B cell (primary cell): ENCODE measurements at regions not wholly inside any gene's neighbourhood (a gene's known extent, or its start where the extent isn't known, plus 50 kb on each side); places are given as distances from the start of the nearest gene placed in this dataset.

ENCODE experiments used
- ATAC-seq: fragments of 200-7000 bp; cut with Tn5 transposase; one replicate; pipeline ENCODE4 v1.10.0; 2021; ENCODE audit warnings: low read depth, mild to moderate bottlenecking, moderate number of reproducible peaks, moderate library complexity
- CTCF ChIA-PET: fragments of 350-600 bp; sonication (Branson Sonifier 250); formaldehyde crosslinking; loops from one replicate; lab custom pipeline; 2021; ENCODE audit warnings: antibody characterized with exemption, inconsistent platforms; lab: Charles Lee
- POLR2A ChIA-PET: fragments of 350-600 bp; sonication (Branson Sonifier 250); formaldehyde crosslinking; loops from one replicate; lab custom pipeline; 2021; ENCODE audit warnings: antibody characterized with exemption; lab: Charles Lee
- DNase-seq: peaks from one replicate; pipeline ENCODE4 v3.0.0; 2013
- H2AFZ ChIP-seq: 2 replicates; pipeline ENCODE4 v1.6.1; 2012; ENCODE audit warnings: mild to moderate bottlenecking, low read depth, low read length; ENCODE audit not compliant: insufficient read depth, poor library complexity, severe bottlenecking
- H3K27ac ChIP-seq, 2 donors: 1 replicate in 1 of 2; 2 replicates in 1 of 2; pipeline ENCODE4 v1.5.1; 2012 to 2013; ENCODE audit warnings: low read length in 2 of 2, mild to moderate bottlenecking in 2 of 2, moderate library complexity in 1 of 2
- H3K27me3 ChIP-seq, 4 experiments: fragments of 200-600 bp in 1 of 4; sonication (generic) in 1 of 4; replicated peaks in 1 of 4; 1 replicate in 2 of 4; 2 replicates in 2 of 4; pipeline versions ENCODE4 v1.6.1 to v1.7.0; 2013 to 2016; ENCODE audit warnings: low read length in 3 of 4, mild to moderate bottlenecking in 2 of 4, mixed read lengths in 1 of 4, moderate library complexity in 1 of 4; ENCODE audit not compliant: insufficient read depth in 4 of 4, control insufficient read depth in 3 of 4; ENCODE audit errors: control extremely low read depth in 1 of 4
- H3K36me3 ChIP-seq, 2 experiments: replicated peaks in 1 of 2; 1 replicate in 1 of 2; 2 replicates in 1 of 2; pipeline versions ENCODE4 v1.6.1 to v1.7.1; 2013; ENCODE audit warnings: low read length in 1 of 2; ENCODE audit not compliant: insufficient read depth in 2 of 2, control insufficient read depth in 1 of 2; ENCODE audit errors: control extremely low read depth in 1 of 2, extremely low read depth in 1 of 2
- H3K4me1 ChIP-seq, 2 donors: fragments of 200-600 bp in 1 of 2; sonication (generic) in 1 of 2; 1 replicate in 1 of 2; 2 replicates in 1 of 2; pipeline versions ENCODE4 v1.5.1 to v1.6.1; 2013 to 2017; ENCODE audit warnings: low read length in 2 of 2; ENCODE audit not compliant: control insufficient read depth in 2 of 2, insufficient read depth in 2 of 2
- H3K4me2 ChIP-seq: replicated peaks from 2 replicates; pipeline ENCODE3; 2012; ENCODE audit warnings: mild to moderate bottlenecking, low read depth, low read length; ENCODE audit not compliant: poor library complexity, severe bottlenecking
- H3K4me3 ChIP-seq, 5 experiments: fragments of 200-600 bp in 1 of 5; sonication (generic) in 1 of 5; 1 replicate in 3 of 5; 2 replicates in 2 of 5; pipeline versions ENCODE4 v1.5.1 to v1.7.0; 2011 to 2016; ENCODE audit warnings: low read length in 4 of 5, mild to moderate bottlenecking in 4 of 5, low read depth in 2 of 5, control low read depth in 1 of 5, moderate library complexity in 1 of 5; ENCODE audit not compliant: insufficient read depth in 1 of 5; ENCODE audit errors: control extremely low read depth in 1 of 5, extremely low read depth in 1 of 5
- H3K79me2 ChIP-seq: fragments of 200-600 bp; sonication (generic); one replicate; pipeline ENCODE4 v1.6.0; 2016; ENCODE audit warnings: low read length; ENCODE audit not compliant: control insufficient read depth, insufficient read depth
- H3K9ac ChIP-seq: fragments of 200-600 bp; sonication (generic); 2 replicates; pipeline ENCODE4 v1.6.1; 2017; ENCODE audit warnings: mild to moderate bottlenecking, low read length, moderate library complexity
- H3K9me3 ChIP-seq, 3 donors: one replicate each; pipeline versions ENCODE4 v1.6.1 to v1.7.1; 2013; ENCODE audit warnings: low read length in 2 of 3; ENCODE audit not compliant: control insufficient read depth in 2 of 3, insufficient read depth in 1 of 3; ENCODE audit errors: control extremely low read depth in 1 of 3
- H4K20me1 ChIP-seq: 2 replicates; pipeline ENCODE4 v1.6.0; 2012; ENCODE audit warnings: mild to moderate bottlenecking, low read length; ENCODE audit not compliant: insufficient read depth, control insufficient read depth, poor library complexity, severe bottlenecking
- H3K27ac Mint-ChIP-seq: one replicate; pipeline ENCODE4 v1.8.0; 2021; ENCODE audit warnings: mixed read lengths
- H3K27me3 Mint-ChIP-seq: one replicate; pipeline ENCODE4 v1.8.0; 2021; ENCODE audit warnings: mixed read lengths
- H3K4me1 Mint-ChIP-seq: one replicate; pipeline ENCODE4 v1.8.0; 2021; ENCODE audit warnings: mixed read lengths
- H3K4me3 Mint-ChIP-seq: one replicate; pipeline ENCODE4 v1.8.0; 2021; ENCODE audit warnings: mixed read lengths
- H3K9me3 Mint-ChIP-seq: one replicate; pipeline ENCODE4 v1.8.0; 2022; ENCODE audit warnings: mixed read lengths; ENCODE audit not compliant: insufficient read depth
- EZH2 ChIP-seq: IDR thresholded peaks from 2 replicates; pipeline ENCODE4 v1.6.1; 2012; ENCODE audit warnings: borderline replicate concordance, low read depth, mild to moderate bottlenecking, moderate library complexity, low read length; ENCODE audit not compliant: insufficient read depth, poor library complexity, severe bottlenecking
- WGBS: methylation state at CpG from one replicate; pipeline ENCODE4 v1.1.5; 2013; ENCODE audit warnings: missing lambda C conversion rate; ENCODE audit not compliant: insufficient coverage; 5-methylcytosine and 5-hydroxymethylcytosine counted together
- intact Hi-C: fragments of 100-400 bp; cut with micrococcal nuclease; formaldehyde crosslinking; loops from one replicate; pipeline ENCODE4 v1.10.0; 2022
- TF ChIP-seq, protein P1 (sequence below): fragments of 200-600 bp; IDR thresholded peaks from one replicate; pipeline ENCODE4 v1.8.0; 2022; ENCODE audit warnings: antibody characterized with exemption, mild to moderate bottlenecking

- ChIA-PET CTCF (no interaction called here), POLR2A (no interaction called here)
- no peak overlapping the region for H2AFZ ChIP-seq
- WGBS = 100% methylated on average over 1 of the region's 2 CpGs
- no peak overlapping the region for H3K27ac ChIP-seq
- ATAC-seq = no peak
- DNase-seq = no peak
- Mint-ChIP-seq H3K9me3 (peaks cover 2% of the 10 kb centered on the region), H3K4me3 (no peak overlapping the region), H3K4me1 (no peaks in the 10 kb centered on the region), H3K27ac (no peak overlapping the region), H3K27me3 (no peaks in the 10 kb centered on the region)
- H4K20me1 ChIP-seq = no peaks in the 10 kb centered on the region
- intact Hi-C loops = no loop called here
- no peak overlapping the region for H3K4me2 ChIP-seq
- H3K9me3 ChIP-seq = no peaks in the 10 kb centered on the region
- TF ChIP-seq EZH2 = no peak
- TF ChIP-seq, protein P1, sequence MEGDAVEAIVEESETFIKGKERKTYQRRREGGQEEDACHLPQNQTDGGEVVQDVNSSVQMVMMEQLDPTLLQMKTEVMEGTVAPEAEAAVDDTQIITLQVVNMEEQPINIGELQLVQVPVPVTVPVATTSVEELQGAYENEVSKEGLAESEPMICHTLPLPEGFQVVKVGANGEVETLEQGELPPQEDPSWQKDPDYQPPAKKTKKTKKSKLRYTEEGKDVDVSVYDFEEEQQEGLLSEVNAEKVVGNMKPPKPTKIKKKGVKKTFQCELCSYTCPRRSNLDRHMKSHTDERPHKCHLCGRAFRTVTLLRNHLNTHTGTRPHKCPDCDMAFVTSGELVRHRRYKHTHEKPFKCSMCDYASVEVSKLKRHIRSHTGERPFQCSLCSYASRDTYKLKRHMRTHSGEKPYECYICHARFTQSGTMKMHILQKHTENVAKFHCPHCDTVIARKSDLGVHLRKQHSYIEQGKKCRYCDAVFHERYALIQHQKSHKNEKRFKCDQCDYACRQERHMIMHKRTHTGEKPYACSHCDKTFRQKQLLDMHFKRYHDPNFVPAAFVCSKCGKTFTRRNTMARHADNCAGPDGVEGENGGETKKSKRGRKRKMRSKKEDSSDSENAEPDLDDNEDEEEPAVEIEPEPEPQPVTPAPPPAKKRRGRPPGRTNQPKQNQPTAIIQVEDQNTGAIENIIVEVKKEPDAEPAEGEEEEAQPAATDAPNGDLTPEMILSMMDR = no peak
- H3K4me1 ChIP-seq = no peaks in the 10 kb centered on the region
- no peaks in the 10 kb centered on the region for H3K79me2 ChIP-seq
- H3K36me3 ChIP-seq = no peaks in the 10 kb centered on the region
- no peaks in the 10 kb centered on the region for H3K27me3 ChIP-seq
- H3K4me3 ChIP-seq = no peak overlapping the region
- H3K9ac ChIP-seq = no peak overlapping the region
These were observed 1954.1 kb upstream of the CELF4 start for GRCh38 chr18:39519741-39520140.

- Histone ChIP-seq H3K36me3 (no peaks in the 10 kb centered on the region), H3K4me2 (no peak overlapping the region), H3K9me3 (peaks cover 0 to 1% (median 0%) of the 10 kb centered on the region in 3 donors), H3K27me3 (no peaks in the 10 kb centered on the region), H4K20me1 (no peaks in the 10 kb centered on the region), H3K9ac (no peak overlapping the region), H3K79me2 (no peaks in the 10 kb centered on the region), H3K4me3 (no peak overlapping the region), H2AFZ (no peak overlapping the region), H3K4me1 (no peaks in the 10 kb centered on the region), H3K27ac (no peak overlapping the region)
- Mint-ChIP-seq H3K27ac (no peak overlapping the region), H3K9me3 (no peaks in the 10 kb centered on the region), H3K4me1 (no peaks in the 10 kb centered on the region), H3K27me3 (no peaks in the 10 kb centered on the region), H3K4me3 (no peak overlapping the region)
- TF ChIP-seq, protein P1 = no peak
- no peak for TF ChIP-seq EZH2
- no CpG with 5 or more reads among the region's 3 CpGs for WGBS
- ATAC-seq (no peak), DNase-seq (no peak)
- CTCF ChIA-PET = interaction anchor here (1.2 kb wide), 1 partner anchor 13 kb away, joined by 3 read pairs; no protein-coding TSS in a partner anchor
- POLR2A ChIA-PET = no interaction called here
- intact Hi-C loops = no loop called here
These were observed 1949.7 kb upstream of the CELF4 start for GRCh38 chr18:39515299-39515698.
